ENCODE measurements at regions not wholly inside any gene's neighbourhood (a gene's known extent, or its start where the extent isn't known, plus 50 kb on each side); places are given as distances from the start of the nearest gene placed in this dataset.

DNA sequence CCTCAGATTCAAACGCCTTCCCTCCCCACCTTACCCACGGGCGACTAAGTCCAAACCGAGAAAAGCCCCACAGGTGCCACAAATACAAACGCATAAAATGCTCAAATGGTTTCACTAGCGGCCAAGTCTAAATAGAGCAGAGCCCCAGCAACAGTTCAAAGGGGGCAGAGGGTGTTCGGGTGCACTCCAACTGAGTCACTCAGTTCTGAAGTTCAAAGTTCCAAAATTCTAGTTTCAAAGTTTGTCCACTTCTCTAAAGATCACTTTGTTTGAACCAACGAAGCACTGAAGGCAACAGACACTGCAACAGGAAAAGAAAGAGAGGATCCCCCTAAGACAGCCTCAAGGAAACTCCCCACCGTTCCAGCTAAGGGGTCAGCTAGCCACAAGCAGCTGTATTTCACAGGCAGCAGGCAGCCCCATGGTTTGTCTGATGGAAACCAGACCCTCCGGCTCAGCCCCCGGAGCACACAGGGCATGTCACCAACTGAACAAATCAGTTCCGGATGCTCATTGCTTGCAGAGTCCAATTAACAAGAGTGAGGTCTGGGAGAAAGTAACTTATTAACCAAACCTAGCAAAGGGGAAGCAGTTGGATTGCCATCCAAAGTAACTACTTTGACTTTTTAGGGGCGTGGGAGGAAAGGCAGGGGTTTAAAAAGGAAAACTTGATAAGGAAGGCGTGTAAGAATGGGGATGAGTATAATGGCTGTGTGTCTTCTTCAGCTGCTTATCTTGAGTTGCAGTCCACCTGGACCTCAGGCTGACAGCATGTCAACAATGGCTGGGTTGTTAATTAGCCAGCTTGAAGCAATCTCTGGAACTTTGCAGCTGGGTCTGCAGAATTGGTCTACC is 1423.9 kb upstream of the PRMT6 start (continued):
- peak; percentile 70; the same call in 1 of the 2 replicates for TF ChIP-seq KMT2B (CRISPR knock-in tag; IDR thresholded peaks at IDR 0.05)
- peak; percentile 49; the same call in 1 of the 2 replicates for TF ChIP-seq HHEX (CRISPR knock-in tag; IDR thresholded peaks at IDR 0.05)
- TF ChIP-seq, protein P1, sequence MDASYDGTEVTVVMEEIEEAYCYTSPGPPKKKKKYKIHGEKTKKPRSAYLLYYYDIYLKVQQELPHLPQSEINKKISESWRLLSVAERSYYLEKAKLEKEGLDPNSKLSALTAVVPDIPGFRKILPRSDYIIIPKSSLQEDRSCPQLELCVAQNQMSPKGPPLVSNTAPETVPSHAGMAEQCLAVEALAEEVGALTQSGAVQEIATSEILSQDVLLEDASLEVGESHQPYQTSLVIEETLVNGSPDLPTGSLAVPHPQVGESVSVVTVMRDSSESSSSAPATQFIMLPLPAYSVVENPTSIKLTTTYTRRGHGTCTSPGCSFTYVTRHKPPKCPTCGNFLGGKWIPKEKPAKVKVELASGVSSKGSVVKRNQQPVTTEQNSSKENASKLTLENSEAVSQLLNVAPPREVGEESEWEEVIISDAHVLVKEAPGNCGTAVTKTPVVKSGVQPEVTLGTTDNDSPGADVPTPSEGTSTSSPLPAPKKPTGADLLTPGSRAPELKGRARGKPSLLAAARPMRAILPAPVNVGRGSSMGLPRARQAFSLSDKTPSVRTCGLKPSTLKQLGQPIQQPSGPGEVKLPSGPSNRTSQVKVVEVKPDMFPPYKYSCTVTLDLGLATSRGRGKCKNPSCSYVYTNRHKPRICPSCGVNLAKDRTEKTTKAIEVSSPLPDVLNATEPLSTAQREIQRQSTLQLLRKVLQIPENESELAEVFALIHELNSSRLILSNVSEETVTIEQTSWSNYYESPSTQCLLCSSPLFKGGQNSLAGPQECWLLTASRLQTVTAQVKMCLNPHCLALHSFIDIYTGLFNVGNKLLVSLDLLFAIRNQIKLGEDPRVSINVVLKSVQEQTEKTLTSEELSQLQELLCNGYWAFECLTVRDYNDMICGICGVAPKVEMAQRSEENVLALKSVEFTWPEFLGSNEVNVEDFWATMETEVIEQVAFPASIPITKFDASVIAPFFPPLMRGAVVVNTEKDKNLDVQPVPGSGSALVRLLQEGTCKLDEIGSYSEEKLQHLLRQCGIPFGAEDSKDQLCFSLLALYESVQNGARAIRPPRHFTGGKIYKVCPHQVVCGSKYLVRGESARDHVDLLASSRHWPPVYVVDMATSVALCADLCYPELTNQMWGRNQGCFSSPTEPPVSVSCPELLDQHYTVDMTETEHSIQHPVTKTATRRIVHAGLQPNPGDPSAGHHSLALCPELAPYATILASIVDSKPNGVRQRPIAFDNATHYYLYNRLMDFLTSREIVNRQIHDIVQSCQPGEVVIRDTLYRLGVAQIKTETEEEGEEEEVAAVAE (CRISPR knock-in tag; IDR thresholded peaks at IDR 0.05; ENCODE audit: borderline replicate concordance) = peak; percentile 62; the same call in 1 of the 2 replicates
- TF ChIP-seq ESRRA (CRISPR knock-in tag; IDR thresholded peaks at IDR 0.05; ENCODE audit: low read depth) = no peak
- no peak for TF ChIP-seq PHF20 (CRISPR knock-in tag; IDR thresholded peaks at IDR 0.05)
- TF ChIP-seq, protein P2, sequence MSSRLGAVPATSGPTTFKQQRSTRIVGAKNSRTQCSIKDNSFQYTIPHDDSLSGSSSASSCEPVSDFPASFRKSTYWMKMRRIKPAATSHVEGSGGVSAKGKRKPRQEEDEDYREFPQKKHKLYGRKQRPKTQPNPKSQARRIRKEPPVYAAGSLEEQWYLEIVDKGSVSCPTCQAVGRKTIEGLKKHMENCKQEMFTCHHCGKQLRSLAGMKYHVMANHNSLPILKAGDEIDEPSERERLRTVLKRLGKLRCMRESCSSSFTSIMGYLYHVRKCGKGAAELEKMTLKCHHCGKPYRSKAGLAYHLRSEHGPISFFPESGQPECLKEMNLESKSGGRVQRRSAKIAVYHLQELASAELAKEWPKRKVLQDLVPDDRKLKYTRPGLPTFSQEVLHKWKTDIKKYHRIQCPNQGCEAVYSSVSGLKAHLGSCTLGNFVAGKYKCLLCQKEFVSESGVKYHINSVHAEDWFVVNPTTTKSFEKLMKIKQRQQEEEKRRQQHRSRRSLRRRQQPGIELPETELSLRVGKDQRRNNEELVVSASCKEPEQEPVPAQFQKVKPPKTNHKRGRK (CRISPR knock-in tag; IDR thresholded peaks at IDR 0.05) = no peak
- no peak; the same call in 1 of the 2 replicates for TF ChIP-seq ZNF747 (CRISPR knock-in tag; IDR thresholded peaks at IDR 0.05; ENCODE audit: borderline replicate concordance)
- TF ChIP-seq, protein P3, sequence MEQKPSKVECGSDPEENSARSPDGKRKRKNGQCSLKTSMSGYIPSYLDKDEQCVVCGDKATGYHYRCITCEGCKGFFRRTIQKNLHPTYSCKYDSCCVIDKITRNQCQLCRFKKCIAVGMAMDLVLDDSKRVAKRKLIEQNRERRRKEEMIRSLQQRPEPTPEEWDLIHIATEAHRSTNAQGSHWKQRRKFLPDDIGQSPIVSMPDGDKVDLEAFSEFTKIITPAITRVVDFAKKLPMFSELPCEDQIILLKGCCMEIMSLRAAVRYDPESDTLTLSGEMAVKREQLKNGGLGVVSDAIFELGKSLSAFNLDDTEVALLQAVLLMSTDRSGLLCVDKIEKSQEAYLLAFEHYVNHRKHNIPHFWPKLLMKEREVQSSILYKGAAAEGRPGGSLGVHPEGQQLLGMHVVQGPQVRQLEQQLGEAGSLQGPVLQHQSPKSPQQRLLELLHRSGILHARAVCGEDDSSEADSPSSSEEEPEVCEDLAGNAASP (CRISPR knock-in tag; IDR thresholded peaks at IDR 0.05; ENCODE audit: borderline replicate concordance) = peak; percentile 62; the same call in 1 of the 2 replicates
- TF ChIP-seq, protein P4, sequence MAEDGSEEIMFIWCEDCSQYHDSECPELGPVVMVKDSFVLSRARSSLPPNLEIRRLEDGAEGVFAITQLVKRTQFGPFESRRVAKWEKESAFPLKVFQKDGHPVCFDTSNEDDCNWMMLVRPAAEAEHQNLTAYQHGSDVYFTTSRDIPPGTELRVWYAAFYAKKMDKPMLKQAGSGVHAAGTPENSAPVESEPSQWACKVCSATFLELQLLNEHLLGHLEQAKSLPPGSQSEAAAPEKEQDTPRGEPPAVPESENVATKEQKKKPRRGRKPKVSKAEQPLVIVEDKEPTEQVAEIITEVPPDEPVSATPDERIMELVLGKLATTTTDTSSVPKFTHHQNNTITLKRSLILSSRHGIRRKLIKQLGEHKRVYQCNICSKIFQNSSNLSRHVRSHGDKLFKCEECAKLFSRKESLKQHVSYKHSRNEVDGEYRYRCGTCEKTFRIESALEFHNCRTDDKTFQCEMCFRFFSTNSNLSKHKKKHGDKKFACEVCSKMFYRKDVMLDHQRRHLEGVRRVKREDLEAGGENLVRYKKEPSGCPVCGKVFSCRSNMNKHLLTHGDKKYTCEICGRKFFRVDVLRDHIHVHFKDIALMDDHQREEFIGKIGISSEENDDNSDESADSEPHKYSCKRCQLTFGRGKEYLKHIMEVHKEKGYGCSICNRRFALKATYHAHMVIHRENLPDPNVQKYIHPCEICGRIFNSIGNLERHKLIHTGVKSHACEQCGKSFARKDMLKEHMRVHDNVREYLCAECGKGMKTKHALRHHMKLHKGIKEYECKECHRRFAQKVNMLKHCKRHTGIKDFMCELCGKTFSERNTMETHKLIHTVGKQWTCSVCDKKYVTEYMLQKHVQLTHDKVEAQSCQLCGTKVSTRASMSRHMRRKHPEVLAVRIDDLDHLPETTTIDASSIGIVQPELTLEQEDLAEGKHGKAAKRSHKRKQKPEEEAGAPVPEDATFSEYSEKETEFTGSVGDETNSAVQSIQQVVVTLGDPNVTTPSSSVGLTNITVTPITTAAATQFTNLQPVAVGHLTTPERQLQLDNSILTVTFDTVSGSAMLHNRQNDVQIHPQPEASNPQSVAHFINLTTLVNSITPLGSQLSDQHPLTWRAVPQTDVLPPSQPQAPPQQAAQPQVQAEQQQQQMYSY (CRISPR knock-in tag; IDR thresholded peaks at IDR 0.05) = no peak
- peak; percentile 93 for TF ChIP-seq POLR2G (IDR thresholded peaks at IDR 0.05; ENCODE audit: low read depth, low read length)
- TF ChIP-seq MATR3 (CRISPR knock-in tag; IDR thresholded peaks at IDR 0.05) = no peak
- no peak for TF ChIP-seq NFE2 (CRISPR knock-in tag; IDR thresholded peaks at IDR 0.05)
- TF ChIP-seq, protein P5, sequence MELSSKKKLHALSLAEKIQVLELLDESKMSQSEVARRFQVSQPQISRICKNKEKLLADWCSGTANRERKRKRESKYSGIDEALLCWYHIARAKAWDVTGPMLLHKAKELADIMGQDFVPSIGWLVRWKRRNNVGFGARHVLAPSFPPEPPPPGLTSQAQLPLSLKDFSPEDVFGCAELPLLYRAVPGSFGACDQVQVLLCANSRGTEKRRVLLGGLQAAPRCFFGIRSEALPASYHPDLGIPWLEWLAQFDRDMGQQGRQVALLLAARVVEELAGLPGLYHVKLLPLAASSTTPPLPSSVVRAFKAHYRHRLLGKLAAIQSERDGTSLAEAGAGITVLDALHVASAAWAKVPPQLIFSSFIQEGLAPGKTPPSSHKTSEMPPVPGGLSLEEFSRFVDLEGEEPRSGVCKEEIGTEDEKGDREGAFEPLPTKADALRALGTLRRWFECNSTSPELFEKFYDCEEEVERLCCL (CRISPR knock-in tag; IDR thresholded peaks at IDR 0.05; ENCODE audit: borderline replicate concordance) = no peak
